ENCODE measurements at regions not wholly inside any gene's neighbourhood (a gene's known extent, or its start where the extent isn't known, plus 50 kb on each side); places are given as distances from the start of the nearest gene placed in this dataset.

- no peak for DNase-seq (ENCODE audit: low read depth in 2 of 2)
These were observed 108.6 kb downstream of the PPM1A start for GRCh38 chr14:60357551-60358149.

DNA sequence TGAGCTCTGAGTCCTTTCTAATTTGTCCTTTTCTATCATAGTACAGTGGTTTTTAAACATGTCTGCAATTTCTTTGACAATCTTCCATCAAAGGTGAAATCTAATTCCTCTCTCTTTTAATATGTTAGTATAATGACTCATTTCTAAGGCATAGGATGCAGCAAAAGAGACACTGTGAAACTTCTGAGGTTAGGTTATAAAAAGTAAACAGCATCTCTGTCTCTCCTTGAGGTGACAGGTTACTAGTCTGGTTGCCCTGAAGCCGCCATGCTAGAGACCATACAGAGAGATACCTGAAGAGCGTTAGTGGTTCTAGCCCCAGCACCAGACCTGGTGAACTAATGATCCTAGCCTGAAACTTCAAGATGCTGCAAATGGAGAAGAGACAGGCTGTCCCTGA lies 114.3 kb downstream of the PPM1A start:
- DNase-seq (ENCODE audit: low read depth in 2 of 2) = no peak
- H3K4me3 ChIP-seq (replicated peaks in 1 of 2; ENCODE audit: low read depth in 2 of 2, low read length in 2 of 2) = no peak overlapping the region
- no peak for TF ChIP-seq CTCF (IDR thresholded peaks at IDR 0.05; ENCODE audit: low read depth, low read length)

More at GRCh38 chr14:60357551-60358149, 108.6 kb downstream of the PPM1A start:
- no peak for TF ChIP-seq CTCF (IDR thresholded peaks at IDR 0.05; ENCODE audit: low read depth, low read length)
- no peak overlapping the region for H3K4me3 ChIP-seq (replicated peaks in 1 of 2; ENCODE audit: low read depth in 2 of 2, low read length in 2 of 2)

DNA sequence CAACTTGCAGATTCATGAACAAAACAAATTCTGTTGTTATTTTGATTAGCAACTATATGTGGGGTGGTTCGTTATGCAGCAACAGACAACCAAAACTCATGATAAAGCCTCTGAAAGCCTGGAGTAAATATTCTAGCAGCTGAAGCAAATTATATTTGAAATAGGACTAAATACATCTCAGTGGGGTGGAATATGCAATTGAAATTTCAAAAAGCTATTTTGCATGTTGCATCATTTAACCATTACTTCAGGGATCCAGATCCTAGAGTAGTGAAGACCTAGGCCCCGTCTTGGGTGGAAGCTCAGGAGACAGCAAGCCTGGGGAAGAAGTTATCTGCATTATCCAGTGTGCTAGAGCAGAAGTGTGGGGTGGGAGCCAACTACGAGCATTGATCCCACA lies 114.7 kb downstream of the PPM1A start:
- DNase-seq (ENCODE audit: low read depth in 2 of 2) = no peak
- no peak for TF ChIP-seq CTCF (IDR thresholded peaks at IDR 0.05; ENCODE audit: low read depth, low read length)

DNA sequence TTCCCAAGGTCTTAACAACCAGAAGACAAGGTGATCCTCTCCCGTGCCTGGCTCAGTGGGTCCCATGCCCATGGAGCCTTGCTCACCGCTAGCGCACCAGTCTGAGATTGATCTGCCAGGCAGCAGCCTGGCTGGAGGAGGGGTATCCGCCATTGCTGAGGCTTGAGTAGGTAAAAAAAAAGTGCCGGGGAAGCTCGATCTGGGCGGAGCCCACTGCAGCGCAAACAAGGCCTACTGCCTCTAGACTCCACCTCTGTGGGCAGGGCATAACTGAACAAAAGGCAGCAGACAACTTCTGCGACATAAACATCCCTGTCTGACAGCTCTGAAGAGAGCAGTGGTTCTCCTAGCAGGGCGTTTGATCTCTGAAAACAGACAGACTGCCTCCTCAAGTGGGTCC lies 104.0 kb downstream of the C14orf39 start:
- no peak for TF ChIP-seq CTCF (IDR thresholded peaks at IDR 0.05; ENCODE audit: low read depth, low read length)
- no peak overlapping the region for H3K4me3 ChIP-seq (replicated peaks in 1 of 2; ENCODE audit: low read depth in 2 of 2, low read length in 2 of 2)
- DNase-seq (ENCODE audit: low read depth in 2 of 2) = no peak

More for the DNA sequence above, 114.7 kb downstream of the PPM1A start:
- no peak overlapping the region for H3K4me3 ChIP-seq (replicated peaks in 1 of 2; ENCODE audit: low read depth in 2 of 2, low read length in 2 of 2)

Measured in cardiac fibroblast (primary cell).